ENCODE measurements at regions not wholly inside any gene's neighbourhood (a gene's known extent, or its start where the extent isn't known, plus 50 kb on each side); places are given as distances from the start of the nearest gene placed in this dataset.

- no peak for TF ChIP-seq CTCF (IDR thresholded peaks at IDR 0.05)
- TF ChIP-seq POLR2A (IDR thresholded peaks at IDR 0.05) = no peak
- no peak for TF ChIP-seq EP300 (IDR thresholded peaks at IDR 0.05)
Observed at GRCh38 chr11:39113606-39114005, 2345.8 kb downstream of the LRRC4C start.

All from ovary (tissue), 3 donors.